RWPE2 (cell line): ENCODE measurements at regions not wholly inside any gene's neighbourhood (a gene's known extent, or its start where the extent isn't known, plus 50 kb on each side); places are given as distances from the start of the nearest gene placed in this dataset.

ENCODE experiments used
- ATAC-seq: fragments of 200-7000 bp; cut with Tn5 transposase; 3 replicates; pipeline ENCODE4 v1.9.1; 2021; ENCODE audit warnings: low read depth
- DNase-seq: peaks from one replicate; pipeline ENCODE4 v3.0.0-alpha.2; 2020; ENCODE audit warnings: low spot score
- H3K27ac ChIP-seq: fragments of 450-650 bp; 2 replicates; pipeline ENCODE4 v1.5.1; 2017; ENCODE audit warnings: mild to moderate bottlenecking; ENCODE audit not compliant: poor library complexity, severe bottlenecking
- H3K27me3 ChIP-seq: fragments of 250-450 bp; sonication (Bioruptor Pico); 2 replicates; pipeline ENCODE4 v1.5.1; 2021; ENCODE audit warnings: mild to moderate bottlenecking, moderate library complexity; ENCODE audit not compliant: insufficient read depth, poor library complexity, severe bottlenecking
- H3K36me3 ChIP-seq: fragments of 250-450 bp; sonication (Bioruptor Pico); 2 replicates; pipeline ENCODE4 v1.5.1; 2020; ENCODE audit warnings: low read depth, mild to moderate bottlenecking, moderate library complexity
- H3K4me1 ChIP-seq: fragments of 250-450 bp; sonication (Bioruptor Pico); 2 replicates; pipeline ENCODE4 v1.5.1; 2021; ENCODE audit warnings: mild to moderate bottlenecking, moderate library complexity; ENCODE audit not compliant: insufficient read depth, poor library complexity, severe bottlenecking
- H3K4me3 ChIP-seq: fragments of 250-450 bp; sonication (Bioruptor Pico); 2 replicates; pipeline ENCODE4 v1.5.1; 2021; ENCODE audit warnings: mild to moderate bottlenecking, moderate library complexity; ENCODE audit not compliant: severe bottlenecking
- H3K9me3 ChIP-seq: fragments of 250-450 bp; sonication (Bioruptor Pico); 2 replicates; pipeline ENCODE4 v1.5.1; 2021; ENCODE audit warnings: mild to moderate bottlenecking, moderate library complexity; ENCODE audit not compliant: severe bottlenecking
- CTCF ChIP-seq: fragments of 450-650 bp; IDR thresholded peaks from one replicate; pipeline ENCODE4 v1.5.1; 2017; ENCODE audit warnings: mild to moderate bottlenecking, moderate library complexity; ENCODE audit not compliant: poor library complexity, severe bottlenecking

GRCh38 chr3:148344521-148344920, 353.2 kb upstream of the AGTR1 start:
- ATAC-seq (no peak), DNase-seq (no peak)
- Histone ChIP-seq H3K36me3 (no peaks in the 10 kb centered on the region), H3K4me1 (no peaks in the 10 kb centered on the region), H3K27me3 (no peaks in the 10 kb centered on the region), H3K9me3 (no peaks in the 10 kb centered on the region), H3K4me3 (no peak overlapping the region), H3K27ac (no peak overlapping the region)
- TF ChIP-seq CTCF = no peak

GRCh38 chr3:148360051-148360450, 337.7 kb upstream of the AGTR1 start:
- no peak overlapping the region for H3K27ac ChIP-seq
- no peaks in the 10 kb centered on the region for H3K36me3 ChIP-seq
- H3K27me3 ChIP-seq = no peaks in the 10 kb centered on the region
- H3K9me3 ChIP-seq = no peaks in the 10 kb centered on the region
- DNase-seq = no peak
- H3K4me1 ChIP-seq = no peaks in the 10 kb centered on the region
- H3K4me3 ChIP-seq = no peak overlapping the region
- no peak for TF ChIP-seq CTCF
- ATAC-seq = no peak

DNA sequence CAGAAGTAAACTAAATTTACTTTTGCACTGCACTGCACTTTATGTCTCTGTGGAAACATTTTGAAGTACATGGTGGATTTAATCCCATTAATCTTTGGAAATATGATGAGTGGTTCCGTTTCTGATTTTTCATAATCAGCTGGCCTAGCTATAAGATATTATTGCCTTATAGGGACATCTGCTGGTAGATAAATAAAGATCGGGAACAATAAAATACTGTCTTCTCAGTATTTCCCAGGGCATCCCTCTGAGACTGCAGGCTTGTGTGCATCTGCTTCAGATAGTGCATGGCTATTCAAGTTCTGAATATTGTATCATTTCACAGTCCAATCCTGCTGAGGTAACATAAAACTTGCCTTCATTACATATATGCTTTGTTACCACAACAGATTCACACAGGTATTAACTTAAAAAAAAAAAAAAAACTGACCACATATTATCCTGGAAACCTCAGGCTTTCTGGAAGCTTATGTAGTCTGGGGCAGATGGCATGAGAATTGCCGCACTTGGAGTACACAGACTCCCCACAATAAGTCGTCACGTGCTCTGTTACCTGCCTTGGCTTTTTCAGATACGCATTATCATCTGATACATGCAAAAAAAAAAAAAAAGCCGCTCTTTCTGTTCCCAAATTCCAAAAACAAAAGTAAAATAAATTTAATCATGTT, 330.8 kb upstream of the AGTR1 start:
- Histone ChIP-seq H3K36me3 (no peaks in the 10 kb centered on the region), H3K27me3 (no peaks in the 10 kb centered on the region), H3K4me3 (no peak overlapping the region), H3K4me1 (no peaks in the 10 kb centered on the region), H3K27ac (no peak overlapping the region), H3K9me3 (no peaks in the 10 kb centered on the region)
- DNase-seq (no peak), ATAC-seq (peak; percentile 62)
- peak; percentile 44 for TF ChIP-seq CTCF

GRCh38 chr3:148367756-148368155, 329.9 kb upstream of the AGTR1 start:
- Histone ChIP-seq H3K4me1 (no peaks in the 10 kb centered on the region), H3K9me3 (no peaks in the 10 kb centered on the region), H3K4me3 (no peak overlapping the region), H3K27ac (no peak overlapping the region), H3K27me3 (no peaks in the 10 kb centered on the region), H3K36me3 (no peaks in the 10 kb centered on the region)
- no peak for TF ChIP-seq CTCF
- DNase-seq (no peak), ATAC-seq (no peak)

DNA sequence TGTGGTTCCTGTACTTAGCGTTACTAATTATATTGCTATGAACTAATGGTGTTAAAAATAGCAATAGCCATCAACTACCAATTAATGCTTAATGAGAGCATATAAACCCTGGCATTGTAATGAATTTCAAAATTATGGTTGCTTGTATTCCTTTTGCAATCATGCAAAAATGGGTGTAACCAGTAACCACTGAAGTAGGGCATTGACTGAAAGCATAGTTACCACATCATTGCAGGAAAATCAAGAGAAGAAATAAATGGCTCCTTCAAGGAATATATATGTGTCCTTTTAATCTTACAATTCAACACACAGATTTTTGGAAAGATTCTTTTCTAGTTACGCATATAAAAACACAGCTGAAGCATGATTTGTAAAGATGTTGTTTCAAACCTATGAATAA, 328.3 kb upstream of the AGTR1 start:
- no peak overlapping the region for H3K27ac ChIP-seq
- no peaks in the 10 kb centered on the region for H3K9me3 ChIP-seq
- TF ChIP-seq CTCF = no peak
- H3K4me3 ChIP-seq = no peak overlapping the region
- no peak for DNase-seq
- no peaks in the 10 kb centered on the region for H3K4me1 ChIP-seq
- H3K36me3 ChIP-seq = no peaks in the 10 kb centered on the region
- ATAC-seq = no peak
- H3K27me3 ChIP-seq = no peaks in the 10 kb centered on the region
